Lung (tissue), 11 donors: ENCODE measurements at regions not wholly inside any gene's neighbourhood (a gene's known extent, or its start where the extent isn't known, plus 50 kb on each side); places are given as distances from the start of the nearest gene placed in this dataset.

Source experiments
- ATAC-seq: fragments of 200-7000 bp; cut with Tn5 transposase; one replicate; pipeline ENCODE4 v1.9.1; 2020; ENCODE audit warnings: moderate number of reproducible peaks; ENCODE audit not compliant: insufficient read depth, low FRiP score
- DNase-seq, 3 donors: peaks; one replicate each; pipeline ENCODE4 v3.0.0-alpha.2; 2013 to 2017
- H3K27ac ChIP-seq, 2 donors: one replicate each; pipeline ENCODE4 v1.5.1; 2013; ENCODE audit warnings: mild to moderate bottlenecking in 2 of 2, moderate library complexity in 2 of 2, control low read depth in 1 of 2, inconsistent platforms in 1 of 2, low read depth in 1 of 2, low read length in 1 of 2
- H3K27me3 ChIP-seq, 3 donors: one replicate each; pipeline ENCODE4 v1.5.1; 2013; ENCODE audit warnings: low read length in 2 of 3; ENCODE audit not compliant: control insufficient read depth in 3 of 3, insufficient read depth in 3 of 3
- H3K36me3 ChIP-seq, 4 donors: one replicate each; pipeline ENCODE4 v1.5.1; 2013; ENCODE audit warnings: low read length in 4 of 4, mild to moderate bottlenecking in 1 of 4, moderate library complexity in 1 of 4; ENCODE audit not compliant: control insufficient read depth in 4 of 4, insufficient read depth in 4 of 4
- H3K4me1 ChIP-seq, 5 donors: one replicate each; pipeline ENCODE4 v1.5.1; 2013; ENCODE audit warnings: low read length in 5 of 5, mild to moderate bottlenecking in 2 of 5, moderate library complexity in 1 of 5; ENCODE audit not compliant: control insufficient read depth in 5 of 5, insufficient read depth in 5 of 5
- H3K4me3 ChIP-seq: one replicate; pipeline ENCODE4 v1.5.1; 2013; ENCODE audit warnings: mild to moderate bottlenecking, control low read depth, moderate library complexity
- H3K9ac ChIP-seq, 2 donors: one replicate each; pipeline ENCODE4 v1.5.1; 2013; ENCODE audit warnings: low read length in 2 of 2, control low read depth in 1 of 2; ENCODE audit not compliant: insufficient read depth in 1 of 2
- H3K9me3 ChIP-seq, 4 donors: one replicate each; pipeline ENCODE4 v1.5.1; 2013; ENCODE audit warnings: low read length in 3 of 4, mild to moderate bottlenecking in 1 of 4, moderate library complexity in 1 of 4; ENCODE audit not compliant: control insufficient read depth in 4 of 4, insufficient read depth in 3 of 4
- CTCF ChIP-seq: IDR thresholded peaks from 2 replicates; pipeline ENCODE4 v1.5.1; 2012; ENCODE audit warnings: mild to moderate bottlenecking; ENCODE audit errors: control extremely low read depth, extremely low read depth
- WGBS, 2 donors: extraction: QIAGEN DNeasy Blood & Tissue Kit; methylation state at CpG; one replicate each; pipeline ENCODE4 v1.1.7; 2013; 5-methylcytosine and 5-hydroxymethylcytosine counted together
- donor health status: control.
- donor health status: control.
- donor health status: Bipolar disorder and iron deficiency.
- donor health status: healthy.
- donor health status: DM: yes; HTN: yes; CAD: no.

GRCh38 chr2:18362696-18363095, 197.8 kb downstream of the RDH14 start:
- no peaks in the 10 kb centered on the region for H3K36me3 ChIP-seq
- ATAC-seq (no peak), DNase-seq (peak in 2 of 3 donors; percentile 56 to 78)
- WGBS, 2 donors, result 83 to 96% methylated on average over 1 of the region's 1 CpG
- no peaks in the 10 kb centered on the region for H3K27me3 ChIP-seq
- no peak overlapping the region for H3K27ac ChIP-seq
- no peaks in the 10 kb centered on the region for H3K4me1 ChIP-seq
- no peak for TF ChIP-seq CTCF
- no peak overlapping the region for H3K9ac ChIP-seq
- H3K4me3 ChIP-seq, result no peak overlapping the region
- H3K9me3 ChIP-seq, result no peaks in the 10 kb centered on the region

- no peaks in the 10 kb centered on the region for H3K27me3 ChIP-seq
- H3K27ac ChIP-seq, result no peak overlapping the region
- ATAC-seq (no peak), DNase-seq (no peak)
- H3K36me3 ChIP-seq, result no peaks in the 10 kb centered on the region
- H3K9me3 ChIP-seq, result no peaks in the 10 kb centered on the region
- no peak for TF ChIP-seq CTCF
- no peak overlapping the region for H3K9ac ChIP-seq
- H3K4me3 ChIP-seq, result no peak overlapping the region
- no peaks in the 10 kb centered on the region for H3K4me1 ChIP-seq
- 79% methylated on average over 2 of the region's 2 CpGs for WGBS, 2 donors
These were observed 202.9 kb downstream of the RDH14 start for GRCh38 chr2:18357537-18357936.

GRCh38 chr2:18356676-18357075, 203.8 kb downstream of the RDH14 start:
- WGBS, 2 donors, result 57 to 61% methylated on average over 2 of the region's 2 CpGs

More at GRCh38 chr2:18356676-18357075, 203.8 kb downstream of the RDH14 start:
- ATAC-seq, result no peak
- no peaks in the 10 kb centered on the region for H3K4me1 ChIP-seq
- no peak for DNase-seq
- H3K9me3 ChIP-seq, result no peaks in the 10 kb centered on the region
- no peaks in the 10 kb centered on the region for H3K36me3 ChIP-seq
- H3K4me3 ChIP-seq, result no peak overlapping the region
- no peak overlapping the region for H3K9ac ChIP-seq
- H3K27ac ChIP-seq, result no peak overlapping the region
- TF ChIP-seq CTCF, result no peak
- H3K27me3 ChIP-seq, result no peaks in the 10 kb centered on the region
